IPS-NIHi7 (cell line): ENCODE measurements at regions not wholly inside any gene's neighbourhood (a gene's known extent, or its start where the extent isn't known, plus 50 kb on each side); places are given as distances from the start of the nearest gene placed in this dataset.
"Not testable (repeated sequence)": the region's sequence is repeated elsewhere in the genome, so short reads cannot be mapped to it uniquely, and the experiment has no call there.

ENCODE experiments used
- DNase-seq: peaks from one replicate; pipeline ENCODE4 v3.0.0; 2012; ENCODE audit warnings: mixed read lengths; ENCODE audit errors: extremely low spot score

DNA sequence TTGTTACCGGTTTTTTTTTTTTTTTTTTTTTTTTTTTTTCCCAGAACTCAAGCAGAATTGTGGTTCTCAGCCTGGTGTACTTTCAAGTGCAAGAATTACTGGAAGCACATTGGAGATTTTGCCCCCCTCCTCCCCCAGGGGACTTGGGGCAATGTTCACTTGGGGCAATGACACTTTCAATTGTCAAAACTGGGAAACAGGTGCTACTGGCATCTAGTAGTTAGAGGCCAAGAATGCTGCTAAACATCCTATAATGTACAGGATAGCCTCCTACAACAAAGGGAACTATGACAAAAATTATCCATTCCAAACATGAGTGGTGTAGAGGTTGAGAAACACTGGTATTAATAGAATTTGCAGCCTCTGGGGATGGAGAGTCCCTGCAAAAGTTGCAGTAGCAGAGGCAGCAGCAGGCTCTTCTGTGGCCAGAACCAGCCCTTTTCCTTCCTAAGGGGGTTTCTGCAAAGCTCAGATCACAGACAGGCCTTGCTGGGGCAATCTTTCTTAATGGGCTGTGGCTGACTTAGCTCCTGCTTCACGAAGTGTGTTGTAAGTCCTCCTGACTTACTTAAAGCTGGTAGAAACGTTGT is 144.3 kb upstream of the MRPS22 start:
- no peak for DNase-seq

DNA sequence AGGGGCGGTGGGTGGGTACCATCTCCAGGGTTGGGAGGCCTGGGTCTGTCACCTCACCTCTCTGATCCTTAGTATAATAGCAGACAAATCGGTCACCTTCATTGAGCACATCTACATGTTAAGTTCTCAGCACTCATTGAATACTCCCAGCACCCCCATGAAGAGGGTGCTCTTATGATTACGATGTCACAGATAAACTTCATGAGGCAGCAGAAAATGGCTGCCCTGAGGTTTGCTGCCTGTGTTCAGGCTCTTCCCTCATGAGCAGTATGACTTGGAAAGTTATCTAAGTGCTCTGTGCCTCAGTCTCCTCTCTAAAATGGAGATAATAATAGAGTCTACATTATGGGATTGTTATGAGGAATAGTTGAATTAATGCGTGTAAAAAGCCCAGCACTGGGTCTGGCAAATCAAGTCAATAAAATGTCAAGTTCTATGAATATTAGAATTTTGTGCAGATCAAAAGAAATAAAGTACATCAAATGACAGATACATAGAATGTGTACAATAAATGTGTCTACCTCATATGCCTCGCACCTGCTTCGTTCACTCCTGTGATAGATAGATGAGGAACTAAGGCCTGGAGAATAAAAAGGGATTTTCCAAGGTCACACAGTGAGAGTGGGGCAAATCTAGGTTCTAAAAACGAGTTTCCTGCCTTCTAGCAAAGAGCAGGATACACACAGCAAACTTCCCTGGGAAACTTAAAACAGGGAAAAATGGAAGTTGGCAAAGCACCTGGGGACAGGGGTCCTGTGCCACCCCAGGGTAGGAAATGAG is 142.2 kb upstream of the MRPS22 start:
- DNase-seq, result no peak

- DNase-seq, result peak; percentile 87
Observed at GRCh38 chr3:139202226-139202958, 141.4 kb upstream of the MRPS22 start.

- DNase-seq, result no peak
Observed at GRCh38 chr3:139202959-139203349, 140.9 kb upstream of the MRPS22 start.

- no peak for DNase-seq
Observed at GRCh38 chr3:139203752-139204151, 140.1 kb upstream of the MRPS22 start.

DNA sequence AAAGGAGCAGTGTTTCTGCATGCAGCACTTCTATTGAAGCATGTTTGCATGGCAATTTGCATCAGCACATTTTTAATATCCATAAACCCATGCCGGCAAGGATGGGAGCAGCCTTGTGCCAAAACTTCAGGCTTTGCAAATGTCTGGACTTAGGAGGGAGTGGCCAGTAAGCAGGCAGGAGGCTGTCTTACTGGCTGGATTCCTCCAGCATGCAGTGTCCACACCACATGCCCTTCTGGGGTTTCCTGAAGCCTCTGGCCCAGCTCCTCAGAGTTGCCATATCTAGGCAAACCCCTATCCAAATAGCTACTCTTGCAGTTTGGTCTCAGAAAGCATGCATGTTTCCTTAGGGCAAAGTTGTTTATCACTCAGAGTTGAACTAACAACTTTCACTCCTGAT is 139.1 kb upstream of the MRPS22 start:
- no peak for DNase-seq

DNA sequence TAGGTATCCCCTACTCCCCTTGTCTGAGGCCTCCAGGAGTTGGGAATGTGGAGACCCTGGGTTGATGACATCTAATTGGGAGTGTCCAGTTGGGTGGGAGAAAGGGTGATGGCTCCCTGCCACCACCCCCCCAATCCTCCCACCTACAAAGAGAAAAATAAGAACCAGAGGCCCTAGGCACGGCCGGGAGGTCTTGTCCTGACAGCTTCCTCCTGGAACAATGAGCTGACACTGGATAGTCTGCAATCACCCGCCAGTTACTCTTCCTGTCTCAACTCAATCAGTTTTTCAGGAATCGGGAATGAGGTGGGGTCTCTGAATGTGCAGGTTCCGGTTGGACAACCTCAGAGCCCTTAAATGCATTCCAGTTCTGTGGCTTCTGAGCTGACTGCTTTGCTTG is 129.9 kb upstream of the MRPS22 start:
- no peak for DNase-seq

- no peak for DNase-seq
Observed at GRCh38 chr3:139216958-139217357, 126.9 kb upstream of the MRPS22 start.

DNA sequence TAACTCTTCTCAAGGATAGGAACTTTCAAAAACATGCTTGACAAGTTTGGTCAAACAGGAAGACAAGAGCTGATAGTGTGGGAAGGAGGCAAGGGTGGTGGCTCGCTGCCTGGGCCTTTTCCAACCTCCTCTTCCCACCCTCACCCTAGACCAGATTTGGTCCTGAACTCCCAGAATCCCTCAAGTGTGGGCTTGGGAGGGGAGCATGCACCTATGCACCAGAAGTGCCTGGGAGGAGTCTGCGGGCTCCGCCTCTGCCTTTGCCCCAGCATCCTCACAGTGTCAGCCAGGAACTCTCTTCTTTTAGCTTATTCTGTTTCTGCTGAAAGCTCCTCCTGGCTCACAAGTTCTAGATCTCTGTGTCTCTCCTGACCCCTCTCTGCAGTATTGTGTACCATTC is 126.2 kb upstream of the MRPS22 start:
- no peak for DNase-seq

DNA sequence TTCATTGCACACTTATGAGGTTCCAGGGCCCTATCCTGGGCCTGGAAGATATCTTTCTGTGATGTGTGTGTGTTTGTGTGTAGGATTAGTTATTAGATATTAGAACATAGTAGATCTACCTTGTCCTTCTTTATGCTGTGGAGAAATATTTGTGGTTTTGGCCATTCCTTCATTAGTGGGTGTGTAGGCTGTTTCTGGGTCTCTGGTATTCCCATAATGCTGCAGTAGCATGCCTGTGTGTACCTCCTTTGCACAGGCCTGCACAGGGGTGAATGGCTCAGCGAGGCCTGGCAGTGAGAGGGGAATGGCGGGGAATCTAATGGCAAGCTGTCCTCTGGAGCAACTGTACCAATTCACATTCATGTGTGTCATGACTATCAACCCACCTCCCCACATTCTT is 125.8 kb upstream of the MRPS22 start:
- DNase-seq, result no peak

- DNase-seq, result no peak
Observed at GRCh38 chr3:139219463-139219862, 124.4 kb upstream of the MRPS22 start.

- no peak for DNase-seq
Observed at GRCh38 chr3:139222100-139222657, 121.6 kb upstream of the MRPS22 start.

GRCh38 chr3:139225548-139225947 is 118.3 kb upstream of the MRPS22 start:
- no peak for DNase-seq

DNA sequence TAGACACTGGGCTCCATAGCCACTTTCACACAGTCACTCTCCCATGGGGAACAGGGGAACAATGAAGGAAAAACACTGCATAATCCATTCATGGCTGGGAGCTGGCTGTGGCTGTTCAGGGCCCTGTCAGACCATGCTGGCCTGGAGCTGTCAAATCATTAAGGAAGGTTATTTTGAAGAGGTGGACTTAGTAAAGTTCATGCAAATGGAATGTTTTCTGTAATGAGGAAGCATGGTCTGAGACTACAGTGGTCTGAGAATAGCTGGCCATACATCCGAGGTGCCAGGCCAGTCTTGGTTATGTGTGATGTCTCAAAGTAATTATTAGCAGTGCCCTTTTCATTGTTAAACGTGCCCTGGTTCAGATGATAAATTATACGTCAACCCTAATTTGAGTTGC is 117.1 kb upstream of the MRPS22 start:
- DNase-seq, result no peak

DNA sequence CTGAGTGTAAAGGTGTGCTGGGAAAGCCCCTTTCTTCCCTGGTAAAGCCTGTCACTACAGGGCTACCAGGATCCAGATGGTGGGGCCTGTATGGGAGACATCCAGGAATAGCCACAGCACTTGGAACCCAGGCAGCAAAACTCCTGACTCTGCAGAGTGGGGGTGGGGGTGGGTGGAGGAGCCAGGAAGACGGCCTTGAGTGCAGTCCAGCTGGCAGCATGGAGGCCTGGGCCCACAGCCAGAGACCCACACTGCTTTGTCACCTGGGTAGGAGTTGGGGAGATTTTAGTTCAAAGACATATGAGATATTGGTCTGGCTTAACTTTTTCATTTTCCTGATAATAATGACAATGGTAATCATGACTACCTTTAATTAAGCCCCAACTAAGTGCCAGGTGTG is 116.7 kb upstream of the MRPS22 start:
- no peak for DNase-seq

- no peak for DNase-seq
Observed at GRCh38 chr3:139227827-139228226, 116.0 kb upstream of the MRPS22 start.

- no peak for DNase-seq
Observed at GRCh38 chr3:139230391-139230790, 113.4 kb upstream of the MRPS22 start.

DNA sequence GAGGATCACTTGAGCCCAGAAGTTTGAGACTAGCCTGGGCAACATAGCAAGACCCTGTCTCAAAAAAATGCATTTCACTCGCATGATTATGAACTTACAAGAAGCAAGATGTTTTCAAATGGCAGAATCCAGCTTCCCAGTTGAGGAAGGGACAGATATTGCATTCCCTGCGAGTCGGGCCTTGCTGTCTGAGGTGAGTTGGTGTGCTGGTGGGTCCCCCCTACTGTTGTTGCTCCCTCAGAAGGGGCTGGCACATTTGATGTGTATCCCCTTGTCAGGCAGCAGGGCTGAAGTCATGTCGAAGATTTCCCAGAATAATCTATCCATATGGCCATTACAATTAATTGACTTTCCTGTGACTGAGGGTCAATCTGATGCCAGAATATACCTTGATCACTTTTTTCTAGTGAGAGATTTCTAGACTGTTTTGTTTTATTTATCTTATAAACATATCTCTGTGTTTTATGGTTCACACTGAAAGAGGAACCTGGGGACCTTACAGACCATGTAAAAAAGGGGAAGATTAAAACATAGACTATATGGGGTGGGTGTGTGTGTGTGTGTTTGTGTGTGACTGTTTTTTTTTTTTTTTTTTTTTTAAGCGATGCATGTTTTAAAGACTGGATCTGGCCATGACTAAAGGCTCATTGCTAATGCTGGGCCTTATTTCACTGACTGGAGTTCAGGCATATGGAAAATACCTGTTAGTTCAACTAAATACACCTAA is 112.1 kb upstream of the MRPS22 start:
- no peak for DNase-seq

GRCh38 chr3:139232341-139232740 is 111.5 kb upstream of the MRPS22 start:
- not testable (repeated sequence) for DNase-seq

GRCh38 chr3:139234491-139234890 is 109.3 kb upstream of the MRPS22 start:
- DNase-seq, result no peak

GRCh38 chr3:139235192-139235591 is 108.6 kb upstream of the MRPS22 start:
- DNase-seq, result no peak

DNA sequence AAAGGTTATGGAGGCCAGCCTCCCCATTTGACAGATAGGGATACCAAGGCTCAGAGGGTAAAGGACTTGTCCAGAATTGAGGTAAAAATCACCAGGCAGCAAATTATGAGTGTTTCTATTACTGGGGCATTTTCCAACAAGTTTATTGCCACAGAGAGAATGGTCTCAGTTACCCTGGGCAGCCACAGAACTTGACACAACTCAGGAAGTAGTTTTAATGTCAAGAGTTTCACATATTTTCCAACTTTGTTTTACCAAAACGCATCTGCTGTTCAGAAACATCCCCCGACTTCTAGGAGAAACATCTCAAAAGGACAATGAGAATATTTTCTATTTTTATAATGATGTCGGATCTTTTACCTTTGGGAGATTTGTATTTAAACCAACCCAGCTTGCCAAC is 107.5 kb upstream of the MRPS22 start:
- no peak for DNase-seq
